Stimulated activated CD8-positive, alpha-beta memory T cell treated with anti-CD3 and anti-CD28 coated beads, Interleukin-12 subunit alpha, Interleukin-12 subunit beta, amount 100 ng/mL, for 1 hour (primary cell): ENCODE measurements at regions not wholly inside any gene's neighbourhood (a gene's known extent, or its start where the extent isn't known, plus 50 kb on each side); places are given as distances from the start of the nearest gene placed in this dataset.

Source experiments
- DNase-seq: peaks from one replicate; pipeline ENCODE4 v3.0.0-alpha.2; 2020; ENCODE audit warnings: low read depth

DNA sequence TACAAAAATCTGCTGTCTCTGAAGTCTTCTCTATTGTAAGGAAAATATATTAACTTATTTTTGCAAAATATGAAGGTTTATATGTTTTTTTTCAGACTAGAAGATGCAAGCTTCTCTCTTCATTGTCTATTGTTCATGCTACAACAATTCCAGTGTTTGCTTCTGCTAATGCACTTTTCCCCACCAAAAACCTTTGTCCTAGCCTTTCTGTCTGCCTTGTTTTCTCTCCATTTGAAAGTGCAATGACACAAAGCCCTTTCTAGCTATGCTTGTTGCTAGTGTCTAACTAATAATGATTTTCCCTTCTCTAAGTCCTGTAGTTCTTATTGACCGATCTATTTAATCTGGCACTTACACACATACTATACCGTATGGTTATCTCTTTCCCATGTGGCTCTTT lies 369.5 kb upstream of the CELF4 start:
- no peak for DNase-seq

DNA sequence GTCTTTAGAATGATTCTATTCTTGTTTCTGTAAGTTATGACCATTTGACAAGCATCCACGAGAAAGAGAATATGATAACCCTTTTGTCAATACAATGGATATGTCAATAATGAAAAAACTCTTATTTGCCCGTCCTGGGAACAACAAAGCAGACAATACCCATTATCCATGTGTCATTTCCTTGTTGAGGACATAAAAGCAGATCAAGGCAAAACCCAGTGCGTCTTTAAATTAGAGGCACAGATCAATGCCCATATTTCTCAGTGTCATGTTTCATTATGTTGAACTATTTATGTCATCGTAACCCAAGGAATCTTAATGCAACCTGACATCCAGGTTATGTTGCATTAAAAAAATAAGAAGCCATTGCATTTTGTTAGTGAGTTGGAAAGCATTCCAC lies 365.0 kb upstream of the CELF4 start:
- DNase-seq: no peak

DNA sequence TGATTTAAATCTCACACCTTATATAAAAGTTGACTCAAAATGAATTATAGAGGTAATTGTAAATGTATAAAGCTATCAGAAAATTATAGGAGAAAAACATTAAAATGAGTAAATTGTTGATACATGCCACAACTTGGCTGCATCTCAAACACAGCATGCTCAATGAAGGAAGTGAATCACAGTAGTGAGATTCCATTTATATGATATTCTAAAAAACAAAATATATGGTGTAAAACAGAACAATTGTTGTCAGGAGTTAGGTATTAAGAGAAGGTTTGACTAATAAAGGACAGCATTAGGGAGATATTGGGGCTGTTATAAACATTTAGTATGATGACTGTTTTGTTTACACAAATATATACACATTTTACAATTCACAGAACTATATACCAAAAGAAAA lies 356.6 kb upstream of the CELF4 start:
- DNase-seq: no peak

GRCh38 chr18:37920865-37921264 lies 355.3 kb upstream of the CELF4 start:
- no peak for DNase-seq

GRCh38 chr18:37913051-37913450 lies 347.5 kb upstream of the CELF4 start:
- DNase-seq: no peak

GRCh38 chr18:37902344-37902743 lies 336.7 kb upstream of the CELF4 start:
- DNase-seq: no peak

DNA sequence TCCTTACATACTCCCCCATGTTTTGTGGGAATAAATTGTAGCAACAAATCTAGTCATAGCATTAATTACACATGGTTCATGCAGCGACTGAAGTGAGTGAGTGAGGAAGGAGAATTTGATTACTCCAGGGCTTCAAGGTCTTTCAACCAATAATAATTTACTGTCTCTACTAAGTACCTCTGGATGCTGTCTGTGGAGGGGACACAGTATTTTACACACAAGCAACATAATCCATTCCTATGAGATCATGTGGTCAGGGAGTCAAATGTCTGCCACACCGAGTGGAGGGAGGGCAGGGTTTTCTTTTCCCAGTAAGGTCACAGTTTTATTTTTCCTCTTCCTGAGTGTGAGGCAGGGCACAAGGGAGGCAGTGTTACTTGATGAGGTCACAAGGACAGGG lies 334.7 kb upstream of the CELF4 start:
- no peak for DNase-seq

- no peak for DNase-seq
Observed at GRCh38 chr18:37889963-37890362, 324.4 kb upstream of the CELF4 start.

GRCh38 chr18:37874721-37875120 lies 309.1 kb upstream of the CELF4 start:
- DNase-seq: no peak

DNA sequence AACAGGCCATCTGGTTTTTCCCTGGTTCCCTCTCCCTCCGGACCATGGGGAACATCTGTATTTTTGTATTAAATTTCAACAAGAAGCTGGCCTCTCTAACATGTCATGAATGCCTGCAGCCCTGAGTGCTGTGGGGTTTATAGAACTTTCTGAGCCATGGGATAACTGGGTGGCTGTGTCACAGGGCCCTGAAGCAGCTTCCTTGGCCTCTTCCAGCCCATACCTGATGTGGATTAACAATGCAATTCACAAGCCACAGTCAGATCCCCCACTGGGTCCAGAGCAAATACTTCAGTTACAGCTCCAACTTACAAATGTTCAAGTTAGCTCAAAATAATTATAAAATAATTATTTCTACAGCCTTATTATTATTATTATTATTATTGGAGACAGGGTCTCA lies 307.8 kb upstream of the CELF4 start:
- no peak for DNase-seq

DNA sequence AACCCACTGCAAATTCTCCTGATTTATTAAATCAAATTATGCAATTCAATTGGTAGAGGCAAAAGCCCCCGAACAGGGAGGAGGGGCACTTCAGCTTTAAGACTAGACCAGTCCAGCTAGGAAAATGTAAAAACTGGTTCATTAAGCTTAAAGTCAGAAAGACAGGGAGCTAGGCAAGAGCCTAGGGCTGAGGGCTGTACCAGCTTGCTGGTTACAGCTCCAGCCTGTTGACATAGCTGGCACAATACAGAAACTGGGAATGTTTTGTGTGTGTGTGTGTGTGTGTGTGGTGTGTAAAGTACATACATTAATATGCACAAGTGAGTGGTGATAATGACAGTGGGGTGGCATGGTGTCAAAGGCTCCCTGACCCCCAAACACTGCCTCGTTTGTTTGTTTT lies 307.0 kb upstream of the CELF4 start:
- no peak for DNase-seq

- DNase-seq: no peak
Observed at GRCh38 chr18:37871561-37871960, 306.0 kb upstream of the CELF4 start.

GRCh38 chr18:37869051-37869450 lies 303.5 kb upstream of the CELF4 start:
- DNase-seq: no peak

GRCh38 chr18:37864122-37864521 lies 298.5 kb upstream of the CELF4 start:
- DNase-seq: no peak

- DNase-seq: no peak
Observed at GRCh38 chr18:37861981-37862380, 296.4 kb upstream of the CELF4 start.

DNA sequence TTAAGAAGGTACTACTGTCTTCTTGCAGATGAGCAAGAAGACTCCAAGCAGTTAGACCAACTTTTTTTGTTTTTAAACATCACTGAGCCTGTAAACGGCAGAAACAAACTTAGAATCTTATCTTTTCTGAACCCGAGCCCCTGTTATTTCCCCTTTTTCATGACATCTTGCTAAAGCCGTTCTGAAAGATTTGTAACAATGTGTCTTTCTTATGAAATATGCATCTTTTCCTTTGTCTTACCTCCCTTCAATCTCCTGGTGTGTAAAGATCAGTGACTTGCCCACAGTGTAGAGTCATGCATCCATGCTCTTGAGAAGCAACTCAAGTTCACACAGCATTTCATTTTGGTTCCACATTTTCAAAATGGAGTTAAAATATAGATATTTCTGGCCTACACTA lies 288.8 kb upstream of the CELF4 start:
- DNase-seq: no peak

GRCh38 chr18:37853706-37854105 lies 288.1 kb upstream of the CELF4 start:
- DNase-seq: no peak

- no peak for DNase-seq
Observed at GRCh38 chr18:37852464-37852863, 286.9 kb upstream of the CELF4 start.

GRCh38 chr18:37847544-37847943 lies 281.9 kb upstream of the CELF4 start:
- no peak for DNase-seq

DNA sequence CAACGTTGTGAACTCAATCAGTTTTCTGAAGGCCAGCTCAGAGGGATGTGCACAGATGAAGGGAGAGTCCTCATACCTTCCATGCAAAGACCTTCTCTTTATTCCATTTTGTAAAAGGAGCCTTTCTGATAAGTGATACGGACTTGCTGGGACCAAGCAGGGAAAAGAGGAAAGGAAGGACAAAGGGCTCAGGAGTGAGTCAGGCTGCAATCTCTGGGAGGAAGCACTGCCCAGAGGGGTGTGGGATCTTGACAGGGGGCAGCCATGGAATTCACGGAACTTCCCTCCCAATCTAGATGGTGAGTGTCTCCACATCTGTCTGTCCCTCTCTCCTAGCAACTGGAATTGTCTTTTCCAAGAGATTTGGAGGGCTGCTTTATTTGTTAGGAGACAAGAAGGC lies 281.4 kb upstream of the CELF4 start:
- DNase-seq: no peak

DNA sequence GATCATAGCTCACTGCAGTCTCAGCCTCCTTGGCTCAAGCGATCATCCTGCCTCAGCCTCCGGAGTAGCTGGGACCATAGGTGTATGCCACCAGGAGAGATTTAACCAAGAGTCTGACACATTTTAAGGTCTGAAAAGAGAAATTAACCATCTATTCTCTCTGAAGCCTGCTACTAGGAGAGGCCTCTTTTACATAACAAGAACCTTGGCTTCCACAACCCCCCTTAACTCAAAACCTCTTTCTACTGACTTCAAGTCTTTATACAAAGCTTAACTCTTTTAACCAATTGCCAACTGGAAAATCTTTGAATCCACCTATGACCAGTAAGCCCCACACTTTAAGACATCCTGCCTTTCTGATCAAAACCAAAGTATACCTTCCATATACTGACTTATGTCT lies 279.9 kb upstream of the CELF4 start:
- no peak for DNase-seq

- no peak for DNase-seq
Observed at GRCh38 chr18:37844209-37844970, 278.8 kb upstream of the CELF4 start.

GRCh38 chr18:37838083-37838482 lies 272.5 kb upstream of the CELF4 start:
- no peak for DNase-seq
